ENCODE measurements at regions not wholly inside any gene's neighbourhood (a gene's known extent, or its start where the extent isn't known, plus 50 kb on each side); places are given as distances from the start of the nearest gene placed in this dataset.
A peak's percentile ranks its signal among the peaks of the same experiment; 100 is the strongest.

DNA sequence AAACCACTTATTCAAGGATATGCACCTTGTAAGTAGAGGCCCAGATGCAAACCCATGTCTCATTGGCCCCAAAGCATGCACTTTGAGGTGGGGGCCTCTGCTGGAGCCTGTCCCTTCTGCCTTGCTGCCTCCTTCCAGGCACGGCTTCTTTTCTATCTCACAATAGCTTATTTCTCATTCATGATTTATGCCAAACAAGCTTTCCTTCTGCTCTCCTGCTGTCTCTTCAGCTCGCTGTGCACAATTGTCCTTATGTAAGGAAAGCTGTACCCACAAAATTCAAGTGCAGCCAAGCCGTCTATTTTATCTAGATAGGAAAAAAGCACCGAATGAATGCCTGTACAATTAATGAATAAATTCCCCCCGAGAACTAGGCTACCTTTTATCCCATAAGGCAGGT is 124.8 kb upstream of the PACRGL start:
- no peak for DNase-seq (ENCODE audit: low spot score)
- ATAC-seq = no peak

DNA sequence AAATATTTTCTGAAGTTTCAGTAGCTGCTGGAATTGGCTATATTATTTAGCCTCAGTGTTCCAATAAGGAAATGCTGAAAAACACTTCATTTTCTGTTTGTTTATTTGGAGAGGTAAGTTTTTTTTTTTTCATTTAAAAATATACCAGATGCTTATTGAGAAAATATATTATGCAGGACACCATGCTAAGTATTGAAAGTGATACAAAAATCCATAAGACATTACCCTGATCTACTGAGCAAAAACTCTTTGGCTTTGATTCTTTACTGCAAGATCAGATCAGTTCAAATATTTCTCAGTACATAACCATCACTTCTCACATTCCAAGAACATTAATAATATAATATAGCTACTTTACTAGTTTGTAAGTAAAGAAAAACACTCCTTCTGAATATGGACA is 123.4 kb upstream of the PACRGL start:
- no peak for DNase-seq (ENCODE audit: low spot score)
- ATAC-seq = no peak

DNA sequence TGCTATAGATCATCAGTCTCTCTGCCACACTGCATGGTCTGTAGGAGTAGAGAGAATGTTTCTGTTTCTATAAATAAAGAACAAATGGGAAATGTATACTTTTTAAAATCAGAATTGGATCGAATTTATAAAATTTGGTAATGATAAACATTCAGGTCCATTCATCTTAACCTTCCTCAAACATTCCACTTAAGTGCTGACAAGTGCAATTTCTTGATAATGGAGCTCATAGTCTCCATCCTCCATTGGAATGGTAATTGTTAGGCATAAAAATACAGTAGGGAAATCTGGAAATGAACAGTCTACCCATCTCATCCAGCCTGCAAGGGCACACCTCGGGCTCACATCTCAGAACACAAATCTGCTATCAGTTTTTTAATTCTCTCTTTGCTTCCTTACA is 122.6 kb upstream of the PACRGL start:
- ATAC-seq = no peak
- DNase-seq (ENCODE audit: low spot score) = no peak

DNA sequence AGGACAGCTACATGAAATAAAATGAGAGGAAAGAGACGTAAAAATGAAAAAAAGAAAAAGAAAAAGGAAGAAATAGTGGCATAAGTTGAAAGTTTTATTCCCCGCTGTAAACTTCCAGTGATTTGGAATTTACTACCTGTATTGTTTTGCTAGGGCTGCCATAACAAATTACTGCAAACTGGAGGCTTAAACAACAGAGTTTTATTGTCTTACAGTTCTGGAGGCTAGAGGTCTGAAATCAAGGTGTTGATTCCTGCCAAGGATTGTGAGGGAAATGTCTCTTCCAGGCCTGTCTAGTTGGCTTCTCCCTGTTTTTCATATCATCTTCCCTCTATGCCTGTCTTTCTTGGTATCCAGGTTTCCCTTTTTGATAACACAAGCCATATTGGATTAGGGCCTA is 119.4 kb upstream of the PACRGL start:
- DNase-seq (ENCODE audit: low spot score) (no peak), ATAC-seq (no peak)

DNA sequence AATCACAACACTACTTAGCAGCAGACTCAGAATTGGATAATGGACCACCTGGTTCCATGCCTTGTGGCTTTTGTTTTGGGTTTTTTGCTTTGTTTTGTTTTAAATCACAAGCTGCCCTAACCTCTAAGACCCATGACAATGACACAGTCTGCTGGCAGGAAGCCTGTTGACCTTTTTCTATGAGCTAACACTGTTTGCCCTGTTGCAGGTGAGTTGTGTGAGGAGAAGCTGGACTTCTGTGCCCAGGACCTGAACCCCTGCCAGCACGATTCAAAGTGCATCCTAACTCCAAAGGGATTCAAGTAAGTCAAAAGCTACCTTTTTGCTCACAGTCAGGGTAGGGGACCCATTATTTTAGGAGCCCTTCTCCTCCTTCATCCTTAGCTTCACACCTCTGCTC is 110.8 kb upstream of the PACRGL start:
- peak; percentile 95 for DNase-seq (ENCODE audit: low spot score)

DNA sequence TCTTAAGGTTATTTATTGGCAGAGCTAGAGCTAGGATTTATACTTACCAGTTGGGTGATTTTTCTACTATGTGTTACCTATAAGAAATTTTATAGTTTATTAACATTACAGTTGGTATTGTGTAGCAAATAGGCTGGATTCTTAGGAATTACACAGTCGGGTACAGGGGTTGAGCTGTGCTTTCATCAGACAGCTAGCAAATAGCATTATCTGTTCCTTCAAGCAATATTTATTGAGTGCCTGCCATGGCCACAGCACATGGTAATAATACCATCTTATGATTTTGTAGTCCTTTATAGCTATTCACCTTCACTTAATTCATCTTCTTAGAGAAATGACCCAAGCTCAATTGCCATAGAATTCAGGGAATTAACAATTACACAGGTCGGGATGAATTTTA is 109.4 kb upstream of the PACRGL start:
- ATAC-seq (no peak), DNase-seq (ENCODE audit: low spot score) (no peak)

More for the DNA sequence above, 110.8 kb upstream of the PACRGL start:
- ATAC-seq = peak; percentile 99

DNA sequence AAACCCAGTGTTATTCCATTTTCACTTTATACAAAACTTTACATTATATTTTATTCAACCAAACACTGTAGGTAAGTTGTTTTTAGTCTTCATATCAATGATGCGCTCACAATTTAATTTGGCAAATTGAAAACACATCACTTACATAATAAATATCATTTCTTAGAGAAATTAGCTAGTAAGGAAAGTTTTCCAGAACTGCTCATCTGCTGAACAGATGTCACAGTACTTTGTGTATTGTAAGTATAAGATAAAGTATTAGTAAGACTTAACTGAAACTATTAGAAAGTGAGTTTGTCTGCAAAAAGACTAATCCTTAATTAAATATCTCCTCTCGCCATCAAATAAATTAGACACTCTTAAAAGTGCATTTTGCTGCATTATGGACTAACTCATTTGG is 108.7 kb upstream of the PACRGL start:
- DNase-seq (ENCODE audit: low spot score) = no peak
- ATAC-seq = no peak

DNA sequence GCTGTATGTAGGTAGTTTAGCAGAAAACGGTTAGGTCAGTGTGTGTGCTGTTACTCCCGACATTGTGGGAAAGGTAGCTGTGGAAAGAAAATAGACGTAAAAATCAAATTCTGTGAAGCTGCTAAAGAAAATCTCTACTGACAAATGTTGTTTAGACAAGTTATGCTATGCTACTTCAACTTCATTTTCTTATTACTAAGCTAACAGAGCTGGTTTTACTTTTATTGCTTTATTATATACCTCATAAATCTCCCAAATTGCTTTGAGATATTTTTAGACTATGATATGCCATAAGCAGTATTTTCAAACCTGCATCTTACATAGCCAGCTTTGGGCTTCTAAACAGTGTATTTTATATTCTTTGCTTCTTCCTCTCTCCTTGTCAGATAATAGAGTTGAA is 108.2 kb upstream of the PACRGL start:
- DNase-seq (ENCODE audit: low spot score) (no peak), ATAC-seq (no peak)

DNA sequence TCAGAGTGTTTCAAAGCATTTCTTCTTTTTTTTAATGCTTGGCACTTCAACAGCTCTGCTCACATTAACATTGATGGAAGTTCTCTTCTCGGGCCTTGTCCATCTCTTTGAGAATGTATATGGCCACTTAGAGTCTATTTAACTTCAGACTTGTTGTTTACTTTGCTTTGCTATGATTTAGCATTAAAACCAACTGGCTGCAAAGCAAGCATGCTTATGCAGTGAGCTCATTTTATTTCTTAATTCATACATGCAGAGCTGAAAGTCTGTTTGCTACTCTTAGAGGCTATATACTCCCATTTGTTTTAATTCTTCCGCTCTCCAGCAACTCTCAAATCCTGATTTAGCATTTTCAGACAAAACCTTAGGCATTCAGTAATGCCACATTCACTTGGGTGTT is 107.6 kb upstream of the PACRGL start:
- no peak for DNase-seq (ENCODE audit: low spot score)
- ATAC-seq = no peak

DNA sequence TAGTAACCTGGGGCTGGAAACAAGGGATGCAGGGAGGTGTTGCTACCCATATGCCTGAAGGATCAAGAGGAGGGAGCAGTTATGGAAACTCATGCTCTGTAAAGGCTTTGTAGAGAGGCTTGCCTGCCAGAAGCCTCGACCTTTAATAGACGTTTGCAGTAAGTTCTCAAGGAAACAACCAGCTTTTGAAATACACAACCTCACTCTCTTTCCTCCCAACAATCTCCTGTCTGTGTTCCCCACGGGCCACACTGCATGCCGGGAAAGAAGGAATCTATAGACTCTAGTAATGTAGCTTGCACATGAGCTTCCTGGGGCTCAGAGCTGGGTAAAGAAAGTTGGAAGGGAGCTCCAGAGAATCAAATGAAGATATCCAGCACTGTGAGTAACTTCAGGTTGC is 101.6 kb upstream of the PACRGL start:
- DNase-seq (ENCODE audit: low spot score) (no peak), ATAC-seq (no peak)

DNA sequence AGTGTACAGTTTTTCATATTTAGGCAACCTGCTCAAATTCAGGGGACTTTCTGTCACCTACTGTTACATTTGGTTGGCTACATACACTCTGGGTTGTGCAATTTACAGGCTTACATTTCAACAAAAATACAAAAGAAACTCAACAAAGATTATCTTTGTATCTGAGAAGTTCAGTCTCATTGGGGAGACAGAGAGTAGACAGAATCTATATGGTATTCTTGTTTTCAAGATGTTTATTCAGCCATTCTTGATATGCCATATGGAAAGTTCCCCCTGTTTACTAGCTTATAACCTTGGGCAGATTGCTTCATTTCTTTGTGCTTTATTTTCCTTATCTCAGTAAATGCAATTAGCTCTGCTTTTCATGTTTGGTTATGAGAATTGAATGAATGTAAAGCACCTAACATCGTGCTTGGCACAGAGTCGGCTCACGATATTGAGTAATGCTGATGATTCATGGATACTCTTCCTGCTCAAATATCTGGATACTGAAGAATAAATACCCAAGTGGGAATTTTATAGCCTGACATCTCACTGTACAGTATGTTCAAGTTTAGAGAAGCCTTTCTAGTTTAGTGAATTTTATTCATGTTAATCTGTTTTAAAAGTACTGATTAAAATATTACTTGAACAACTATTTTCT is 96.5 kb upstream of the PACRGL start:
- no peak for DNase-seq (ENCODE audit: low spot score)
- ATAC-seq = no peak

DNA sequence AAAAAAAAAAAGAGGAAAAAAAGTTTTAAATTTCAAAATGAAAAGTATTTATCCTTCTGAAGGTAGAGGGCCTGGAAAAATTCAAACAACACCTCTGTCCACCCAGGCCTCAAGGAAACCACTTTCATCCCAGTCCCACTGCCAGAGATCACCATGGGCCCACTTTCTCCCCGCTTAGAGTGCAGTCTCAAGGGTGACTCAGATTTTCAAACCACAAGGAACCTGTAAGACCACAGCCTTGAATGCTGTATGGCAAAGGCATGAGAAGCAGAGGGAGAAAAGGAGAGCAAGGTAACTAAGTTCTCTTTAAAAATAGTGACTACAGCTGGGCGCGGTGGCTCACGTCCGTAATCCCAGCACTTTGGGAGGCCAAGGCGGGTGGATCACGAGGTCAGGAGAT is 87.9 kb upstream of the PACRGL start:
- DNase-seq (ENCODE audit: low spot score) = no peak

DNA sequence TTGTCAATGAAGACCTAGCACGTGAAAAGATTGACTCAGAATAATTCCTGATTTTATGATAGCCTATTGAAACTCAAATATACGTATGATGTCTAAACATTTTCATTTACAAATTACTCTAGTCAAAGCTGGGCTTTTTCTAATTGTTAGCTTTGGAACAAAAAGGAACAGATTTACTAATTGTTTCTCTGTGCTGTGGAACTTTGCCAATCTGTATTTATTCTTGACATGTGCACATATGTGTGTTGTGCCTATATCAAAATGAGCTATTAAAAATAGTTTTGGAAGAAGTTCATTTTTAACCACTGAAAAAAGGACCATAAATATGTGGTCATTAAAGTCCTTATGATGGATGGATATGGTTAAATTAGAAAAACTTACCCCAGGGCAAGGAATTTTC is 85.4 kb upstream of the PACRGL start:
- no peak for ATAC-seq

More for the DNA sequence above, 87.9 kb upstream of the PACRGL start:
- ATAC-seq = no peak

DNA sequence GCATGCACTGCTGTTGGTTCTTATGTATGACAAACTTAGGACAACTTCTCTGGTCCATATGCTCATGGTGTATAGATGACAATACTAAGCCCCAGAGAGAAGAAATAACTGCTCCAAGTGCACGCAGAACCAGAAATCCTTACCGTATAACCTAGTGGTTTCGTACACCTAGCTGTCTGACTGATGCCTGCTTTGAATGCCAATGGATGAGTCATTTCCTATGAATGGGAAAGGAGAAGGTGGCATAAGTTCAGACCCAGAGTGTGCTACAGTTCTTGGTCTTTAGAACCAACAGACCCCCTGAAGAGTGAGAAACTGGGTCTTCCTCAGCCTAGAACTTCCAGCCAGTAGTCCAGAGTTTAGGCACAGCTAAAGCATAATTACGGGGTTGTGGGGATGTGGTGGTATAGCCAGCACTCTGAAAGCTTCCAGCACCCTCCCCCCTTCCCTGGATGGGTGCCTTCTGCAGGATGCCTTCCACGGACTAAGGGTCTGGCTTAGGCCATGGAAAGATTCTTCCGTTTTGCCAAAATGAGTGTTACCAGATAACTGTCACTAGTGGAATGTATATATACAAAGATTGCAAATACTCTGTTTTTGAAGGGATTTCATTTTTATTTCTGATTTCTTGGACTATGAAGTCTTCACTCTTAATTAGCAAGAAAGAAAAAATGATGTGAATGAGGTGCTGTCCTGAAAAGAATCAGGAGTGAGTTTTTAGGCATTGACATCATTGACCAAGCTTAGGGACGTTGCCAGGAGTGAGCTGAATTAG is 84.6 kb upstream of the PACRGL start:
- ATAC-seq (no peak), DNase-seq (ENCODE audit: low spot score) (no peak)

More for the DNA sequence above, 85.4 kb upstream of the PACRGL start:
- no peak for DNase-seq (ENCODE audit: low spot score)

DNA sequence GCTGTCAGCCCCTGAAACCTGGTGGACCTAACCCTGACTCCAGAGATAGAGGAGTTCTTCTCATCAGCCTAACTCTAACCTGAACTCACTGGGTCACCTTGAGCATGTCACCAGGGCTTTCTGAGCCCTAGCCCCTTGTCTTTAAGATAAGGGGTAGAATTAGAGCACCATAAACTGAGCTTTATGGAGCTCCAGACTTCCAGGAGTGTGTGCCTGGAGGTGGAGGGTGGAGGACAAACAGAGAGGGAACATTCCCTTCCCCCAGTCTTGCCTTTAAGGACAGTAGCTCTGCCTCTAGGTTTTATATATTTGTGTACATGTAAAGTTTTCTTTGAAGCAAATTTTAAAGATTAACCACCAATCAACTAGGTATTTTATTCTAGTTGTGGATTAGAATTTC is 83.9 kb upstream of the PACRGL start:
- ATAC-seq (no peak), DNase-seq (ENCODE audit: low spot score) (no peak)

DNA sequence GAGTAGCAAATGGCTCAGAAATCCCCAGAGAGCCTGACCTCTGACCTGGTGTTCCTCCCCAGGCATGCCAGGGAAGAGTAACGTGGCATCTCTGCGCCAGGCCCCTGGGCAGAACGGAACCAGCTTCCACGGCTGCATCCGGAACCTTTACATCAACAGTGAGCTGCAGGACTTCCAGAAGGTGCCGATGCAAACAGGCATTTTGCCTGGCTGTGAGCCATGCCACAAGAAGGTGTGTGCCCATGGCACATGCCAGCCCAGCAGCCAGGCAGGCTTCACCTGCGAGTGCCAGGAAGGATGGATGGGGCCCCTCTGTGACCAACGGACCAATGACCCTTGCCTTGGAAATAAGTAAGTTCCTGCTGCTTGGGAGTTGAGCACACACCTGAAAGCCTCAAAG is 83.4 kb upstream of the PACRGL start:
- ATAC-seq (no peak), DNase-seq (ENCODE audit: low spot score) (no peak)

DNA sequence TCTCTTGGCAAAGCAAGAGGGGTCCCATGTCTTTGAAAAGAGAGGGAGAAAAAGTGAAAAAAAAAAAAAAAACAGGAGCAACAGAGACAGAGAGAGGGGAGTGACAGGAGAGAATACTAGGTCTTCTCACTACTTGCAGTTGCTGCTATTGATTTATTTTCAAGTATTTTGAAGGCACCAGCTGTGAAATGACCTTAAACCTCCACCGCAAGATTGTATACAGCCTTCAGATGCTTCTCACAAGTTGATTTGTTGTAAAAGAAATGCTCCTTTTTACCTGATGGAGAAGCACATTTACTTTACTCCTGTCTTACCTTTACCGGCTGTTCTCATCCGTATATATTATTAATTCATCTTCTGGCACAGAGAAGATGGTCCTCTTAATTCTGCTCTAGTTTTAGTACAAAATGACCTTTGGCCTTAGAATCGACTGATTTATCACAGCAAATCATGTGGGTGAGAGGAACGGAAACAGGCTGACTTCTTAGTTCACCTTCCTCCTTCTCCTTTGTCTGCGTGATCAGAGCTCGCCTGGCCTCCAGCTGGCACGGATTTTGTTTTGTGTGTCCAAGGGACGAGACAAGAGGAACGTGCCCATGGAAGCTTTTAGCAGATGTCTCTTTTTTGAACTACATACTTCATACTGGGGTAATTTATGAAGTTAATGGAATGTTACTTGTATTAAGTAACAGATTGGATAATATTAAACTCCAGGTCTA is 82.4 kb upstream of the PACRGL start:
- ATAC-seq (peak; percentile 75), DNase-seq (ENCODE audit: low spot score) (peak; percentile 52)

DNA sequence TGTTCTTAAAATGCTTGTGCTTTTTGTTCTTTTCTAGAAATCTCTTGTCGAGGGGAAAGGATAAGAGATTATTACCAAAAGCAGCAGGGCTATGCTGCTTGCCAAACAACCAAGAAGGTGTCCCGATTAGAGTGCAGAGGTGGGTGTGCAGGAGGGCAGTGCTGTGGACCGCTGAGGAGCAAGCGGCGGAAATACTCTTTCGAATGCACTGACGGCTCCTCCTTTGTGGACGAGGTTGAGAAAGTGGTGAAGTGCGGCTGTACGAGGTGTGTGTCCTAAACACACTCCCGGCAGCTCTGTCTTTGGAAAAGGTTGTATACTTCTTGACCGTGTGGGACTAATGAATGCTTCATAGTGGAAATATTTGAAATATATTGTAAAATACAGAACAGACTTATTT is 81.5 kb upstream of the PACRGL start:
- no peak for ATAC-seq
- DNase-seq (ENCODE audit: low spot score) = no peak

DNA sequence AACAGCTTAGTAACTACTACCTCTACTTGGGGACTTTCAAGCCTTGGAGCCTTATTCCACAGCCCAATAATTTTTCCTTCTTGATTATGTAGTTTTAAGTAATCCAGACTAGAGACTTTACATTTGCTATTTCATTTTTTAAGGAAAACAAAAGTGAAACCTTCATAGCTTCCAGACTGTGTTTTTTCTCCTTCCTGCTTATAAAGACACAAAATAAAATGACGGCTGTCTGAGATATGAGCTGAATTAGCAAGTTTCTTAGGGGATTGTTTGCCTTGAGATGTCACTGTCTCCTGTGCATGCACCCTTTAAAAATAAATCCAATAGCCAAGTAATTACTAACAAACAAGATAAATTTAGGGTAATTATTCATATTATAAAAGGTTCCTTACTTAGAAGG is 78.8 kb upstream of the PACRGL start:
- ATAC-seq = no peak
- no peak for DNase-seq (ENCODE audit: low spot score)

DNA sequence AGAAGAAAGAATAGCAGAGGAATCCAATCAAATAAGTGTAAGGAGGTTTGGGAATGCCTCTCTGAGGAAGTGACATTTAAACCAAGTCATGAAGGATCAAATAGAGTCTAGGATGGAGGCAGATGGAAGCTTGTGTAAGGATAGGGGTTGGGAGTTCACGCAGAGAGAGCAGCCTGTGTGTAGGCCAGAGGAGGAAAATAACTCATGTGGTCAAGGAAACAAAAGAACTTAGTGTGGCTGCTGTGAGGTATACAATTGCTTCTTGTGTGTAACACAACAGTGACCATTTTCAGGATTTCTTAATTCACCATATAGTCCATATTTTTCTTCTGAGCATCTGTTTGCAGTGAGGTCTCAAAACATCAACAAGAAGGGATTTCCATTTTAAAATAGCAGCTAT is 77.6 kb upstream of the PACRGL start:
- DNase-seq (ENCODE audit: low spot score) (no peak), ATAC-seq (no peak)

DNA sequence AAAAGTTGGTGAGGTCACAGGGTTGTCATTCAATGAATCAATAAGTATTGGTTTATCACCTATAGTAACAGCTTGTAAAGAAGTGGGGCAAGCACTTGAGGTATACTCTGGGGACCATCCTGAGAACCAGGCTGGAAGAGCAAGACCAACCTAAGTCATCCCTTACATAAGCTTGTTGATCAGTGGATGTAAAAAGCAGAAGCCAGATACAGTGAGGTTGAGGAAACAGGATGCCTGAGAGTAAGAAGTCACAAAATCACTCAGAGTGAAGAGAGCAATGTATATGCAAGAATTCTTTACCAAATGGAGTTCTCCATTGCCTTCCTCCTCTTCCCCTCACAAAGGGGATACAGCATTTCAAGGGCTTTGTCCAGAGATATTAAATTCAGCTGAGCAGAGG is 76.3 kb upstream of the PACRGL start:
- DNase-seq (ENCODE audit: low spot score) (no peak), ATAC-seq (no peak)

DNA sequence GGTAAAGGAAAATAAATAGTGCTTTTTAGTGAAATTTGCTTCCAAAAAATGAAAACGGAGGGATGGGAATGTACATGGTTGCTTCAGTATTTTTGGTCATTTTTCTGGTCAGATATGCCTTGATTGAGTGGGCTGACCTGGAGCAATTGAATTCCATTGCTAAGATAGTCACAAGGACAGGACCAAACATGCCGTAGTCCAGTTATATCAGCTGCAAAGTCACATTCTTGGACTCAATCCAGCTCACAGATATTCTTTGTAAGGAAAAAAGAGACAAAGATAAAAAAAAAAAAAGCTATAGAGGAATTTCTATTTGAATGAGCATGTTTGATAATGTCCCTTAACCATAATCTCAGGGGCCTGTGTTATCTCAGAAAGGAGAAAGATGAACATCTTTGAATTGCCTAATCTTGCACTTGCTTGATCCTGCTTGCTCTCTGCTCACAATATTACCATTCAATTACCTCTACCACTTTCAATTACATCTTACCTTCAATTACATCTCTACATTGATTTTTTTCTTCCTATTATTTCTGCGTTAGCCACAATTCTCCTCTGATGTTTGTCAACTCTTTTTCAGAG is 75.4 kb upstream of the PACRGL start:
- ATAC-seq = no peak
- no peak for DNase-seq (ENCODE audit: low spot score)

Data from left lobe of liver (tissue), 2 donors.